Middle frontal gyrus (tissue), 1 donor: ENCODE measurements at regions not wholly inside any gene's neighbourhood (a gene's known extent, or its start where the extent isn't known, plus 50 kb on each side); places are given as distances from the start of the nearest gene placed in this dataset.
"Not testable (repeated sequence)": the region's sequence is repeated elsewhere in the genome, so short reads cannot be mapped to it uniquely, and the experiment has no call there.

Source experiments
- DNase-seq: peaks from one replicate; pipeline ENCODE4 v3.0.0-alpha.2; 2015; ENCODE audit warnings: low spot score; ENCODE audit errors: extremely low spot score

DNA sequence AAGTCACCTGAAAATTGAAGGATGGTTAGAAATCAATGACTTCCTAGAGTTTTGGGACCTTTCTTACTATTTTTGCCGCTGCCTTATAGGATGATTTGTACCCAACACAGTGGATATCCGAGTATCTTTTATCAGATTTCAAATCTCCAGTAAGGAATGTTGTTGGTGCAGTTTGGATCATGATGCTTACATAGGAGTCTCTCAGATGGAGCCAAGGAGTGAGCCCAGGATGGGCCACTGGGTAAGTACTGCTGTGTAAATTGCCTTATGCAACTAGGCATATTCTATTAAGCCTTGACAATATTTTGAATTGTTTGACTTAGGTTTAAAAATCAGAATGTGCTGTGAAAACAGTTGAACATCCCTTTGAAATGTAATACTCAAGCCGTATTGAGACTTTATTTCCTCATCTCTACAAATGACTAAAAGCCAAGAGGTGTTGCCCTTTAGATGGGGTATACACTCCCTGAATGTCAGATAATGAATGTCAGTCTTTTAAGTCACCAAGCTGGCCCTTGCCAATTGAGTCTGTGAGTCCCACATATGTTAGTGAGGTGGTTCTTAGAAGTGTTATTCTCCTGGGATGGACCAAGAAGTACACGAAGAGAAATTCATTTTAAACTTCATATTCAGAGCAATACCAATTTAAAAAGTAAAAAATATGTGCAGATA, 271.8 kb upstream of the CTNND2 start:
- DNase-seq: no peak

DNA sequence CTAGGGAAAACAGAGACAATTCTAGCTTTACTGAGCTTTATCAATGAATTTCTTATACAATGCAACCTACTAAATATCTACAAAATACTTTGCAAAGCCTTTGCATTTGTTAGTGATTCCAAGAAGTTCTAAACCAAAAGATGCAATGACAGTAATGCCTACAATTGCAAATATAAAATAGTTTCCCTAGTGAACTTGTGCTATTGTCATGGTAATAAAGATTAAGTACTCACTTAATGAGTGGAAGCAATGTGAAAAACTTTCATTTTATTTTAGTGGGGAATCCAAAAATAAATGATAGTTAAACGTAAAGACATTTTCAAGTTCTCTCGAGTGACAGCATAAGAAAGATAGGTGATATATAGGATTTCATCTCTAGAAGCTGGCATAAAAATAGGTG, 270.5 kb upstream of the CTNND2 start:
- DNase-seq: no peak

GRCh38 chr5:12169536-12169935, 265.3 kb upstream of the CTNND2 start:
- no peak for DNase-seq

DNA sequence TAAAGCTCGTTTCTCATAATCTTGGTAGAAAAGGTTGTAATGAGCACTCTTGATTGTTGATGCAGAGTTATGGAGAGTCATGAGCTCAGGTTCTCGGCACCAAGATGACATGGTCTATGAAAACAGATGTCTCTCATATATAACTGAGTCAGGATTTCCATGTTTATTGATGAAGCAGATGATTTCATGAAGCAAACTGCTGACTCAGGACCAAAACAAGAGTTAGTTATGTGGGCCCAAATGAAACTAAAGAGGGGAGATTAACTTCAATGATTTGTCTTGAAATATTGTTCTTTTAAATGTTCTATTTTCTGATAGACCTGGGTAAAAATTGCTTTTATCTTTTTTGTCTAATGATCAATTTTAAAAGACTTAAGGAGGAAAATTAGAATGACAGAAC, 258.6 kb upstream of the CTNND2 start:
- DNase-seq: no peak

DNA sequence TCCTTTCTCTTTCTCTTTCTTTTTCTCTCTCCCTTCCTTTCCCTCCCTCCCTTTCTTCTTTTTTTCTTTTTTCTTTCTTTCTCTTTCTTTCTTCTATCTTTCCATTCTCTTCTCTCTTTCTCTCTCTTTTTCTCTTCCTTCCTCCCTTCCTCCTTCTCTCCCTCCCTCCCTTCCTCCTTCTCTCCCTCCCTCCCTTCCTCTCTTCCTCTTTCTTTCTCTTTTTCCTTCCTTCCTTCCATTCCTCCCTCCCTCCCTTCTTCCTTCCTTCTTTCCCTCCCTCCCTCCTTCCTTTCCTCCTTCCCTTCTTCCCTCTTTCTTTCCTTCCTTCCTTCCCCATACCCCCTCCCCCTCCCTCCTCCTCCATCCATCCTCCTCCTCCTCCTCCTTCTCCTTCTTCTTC, 243.3 kb upstream of the CTNND2 start:
- no peak for DNase-seq

DNA sequence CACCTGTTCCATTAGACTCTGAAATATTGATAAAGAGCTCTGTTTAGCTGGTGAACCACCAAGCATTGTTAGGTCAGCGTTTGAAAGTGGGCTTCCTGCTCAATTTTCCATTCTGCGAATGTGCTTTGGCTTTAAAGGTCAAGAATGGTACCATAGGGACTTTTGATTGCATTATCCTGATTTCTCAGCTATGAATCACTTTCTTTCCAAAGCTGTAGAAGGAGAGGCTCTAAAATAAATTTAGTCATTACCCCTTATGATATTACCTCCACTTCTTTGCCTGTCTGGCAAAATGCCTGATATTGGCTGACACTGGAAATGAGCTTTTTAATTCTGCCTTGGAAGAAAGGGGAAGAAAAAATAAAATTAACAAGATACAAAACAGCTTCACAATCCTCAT, 237.2 kb upstream of the CTNND2 start:
- DNase-seq: no peak

GRCh38 chr5:12133520-12133919, 229.3 kb upstream of the CTNND2 start:
- DNase-seq: no peak

- DNase-seq: not testable (repeated sequence)
These were observed 226.8 kb upstream of the CTNND2 start for GRCh38 chr5:12131020-12131419.

- no peak for DNase-seq
These were observed 221.6 kb upstream of the CTNND2 start for GRCh38 chr5:12125895-12126294.

DNA sequence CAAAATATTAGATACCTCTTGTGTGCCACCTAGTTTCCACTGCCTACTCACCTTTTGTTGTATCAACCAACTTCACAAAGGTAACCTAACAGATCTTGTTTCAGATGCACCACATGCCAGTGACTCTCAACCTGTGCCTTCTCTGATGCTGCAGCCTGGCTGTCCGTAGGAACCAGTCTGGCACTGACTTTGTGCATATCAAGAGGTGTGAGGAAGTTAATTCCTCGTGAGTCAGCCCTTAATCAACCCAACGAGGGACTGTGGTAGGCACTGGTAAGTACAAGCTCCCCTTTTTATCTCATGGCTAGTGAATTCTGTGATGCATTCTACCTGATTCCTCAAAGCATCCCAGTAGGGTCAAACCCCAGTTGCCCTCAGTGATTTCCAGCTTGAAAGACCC, 215.4 kb upstream of the CTNND2 start:
- no peak for DNase-seq

- no peak for DNase-seq
These were observed 209.8 kb upstream of the CTNND2 start for GRCh38 chr5:12114075-12114474.

GRCh38 chr5:12113062-12113461, 208.8 kb upstream of the CTNND2 start:
- no peak for DNase-seq

GRCh38 chr5:12111261-12111660, 207.0 kb upstream of the CTNND2 start:
- no peak for DNase-seq

DNA sequence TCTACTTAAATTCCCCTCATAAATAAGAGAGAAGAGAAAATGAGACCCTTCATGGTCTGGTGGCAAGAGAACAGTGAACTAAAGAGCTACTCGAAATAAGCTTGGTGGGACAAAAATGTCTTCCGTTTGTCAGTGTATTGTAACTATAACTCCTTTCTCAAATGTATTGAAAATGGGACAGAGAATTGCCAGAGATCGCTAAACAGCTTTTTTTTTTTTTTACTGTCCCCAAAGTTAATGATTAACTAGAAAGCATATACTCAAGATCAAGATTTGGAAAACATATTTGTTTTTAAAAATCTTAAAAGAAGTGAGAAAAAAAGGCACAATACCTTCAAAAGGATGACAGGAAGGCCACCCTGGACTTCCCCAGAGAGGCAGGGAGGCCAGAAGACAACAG, 206.4 kb upstream of the CTNND2 start:
- no peak for DNase-seq

- DNase-seq: no peak
These were observed 204.9 kb upstream of the CTNND2 start for GRCh38 chr5:12109075-12109688.

DNA sequence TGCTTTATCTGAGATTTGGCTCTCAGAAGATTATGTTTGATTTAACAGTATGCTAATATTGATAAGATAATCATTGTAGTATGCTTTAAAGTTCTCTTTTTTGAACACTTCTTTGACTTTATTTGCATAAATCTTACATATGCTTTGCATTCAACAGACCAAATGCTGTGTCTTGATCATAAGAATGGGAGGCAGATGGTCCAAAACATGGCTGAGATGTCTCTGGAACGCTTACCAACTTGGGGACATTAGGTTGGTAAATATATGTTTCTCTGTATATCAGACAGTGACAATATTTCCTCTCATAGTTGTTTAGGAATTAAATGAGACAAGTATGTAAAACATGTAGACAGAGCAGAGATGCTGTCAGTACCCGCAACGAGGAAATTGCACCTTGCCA, 197.9 kb upstream of the CTNND2 start:
- DNase-seq: no peak

DNA sequence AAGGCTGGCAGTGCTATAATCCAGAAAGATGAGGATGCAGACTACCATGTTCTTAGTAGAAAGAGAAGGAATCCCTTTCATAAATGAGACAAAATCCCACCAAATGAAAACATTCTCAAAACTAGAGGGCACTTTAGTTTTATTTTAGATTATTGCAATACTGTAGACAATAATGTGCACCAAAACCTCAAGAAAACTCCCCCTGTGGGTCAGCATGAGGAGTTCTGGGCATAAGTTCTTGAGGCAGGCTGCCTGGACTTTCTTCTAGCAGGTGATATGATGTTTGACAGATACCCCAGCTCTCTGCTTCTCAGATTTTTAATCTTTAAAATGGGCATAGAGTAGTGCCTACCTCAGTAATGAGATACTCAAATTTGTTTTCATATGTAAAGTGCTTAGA, 196.3 kb upstream of the CTNND2 start:
- DNase-seq: no peak

DNA sequence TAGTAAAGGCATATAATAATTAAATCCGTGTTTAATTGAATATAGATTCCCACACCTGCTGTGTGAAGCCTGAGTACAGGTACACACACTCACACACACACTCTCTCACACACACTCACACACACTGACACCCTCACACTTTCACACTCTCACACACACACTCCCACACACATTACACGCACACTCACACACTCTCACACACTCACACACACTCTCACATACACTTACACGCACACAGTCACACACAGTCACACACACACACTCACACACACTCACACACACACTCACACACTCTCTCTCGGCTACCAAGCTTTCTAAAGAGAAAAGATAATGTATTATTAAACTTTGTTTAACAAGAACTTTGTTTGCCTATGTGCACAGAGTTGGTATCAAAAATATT, 195.1 kb upstream of the CTNND2 start:
- DNase-seq: no peak

DNA sequence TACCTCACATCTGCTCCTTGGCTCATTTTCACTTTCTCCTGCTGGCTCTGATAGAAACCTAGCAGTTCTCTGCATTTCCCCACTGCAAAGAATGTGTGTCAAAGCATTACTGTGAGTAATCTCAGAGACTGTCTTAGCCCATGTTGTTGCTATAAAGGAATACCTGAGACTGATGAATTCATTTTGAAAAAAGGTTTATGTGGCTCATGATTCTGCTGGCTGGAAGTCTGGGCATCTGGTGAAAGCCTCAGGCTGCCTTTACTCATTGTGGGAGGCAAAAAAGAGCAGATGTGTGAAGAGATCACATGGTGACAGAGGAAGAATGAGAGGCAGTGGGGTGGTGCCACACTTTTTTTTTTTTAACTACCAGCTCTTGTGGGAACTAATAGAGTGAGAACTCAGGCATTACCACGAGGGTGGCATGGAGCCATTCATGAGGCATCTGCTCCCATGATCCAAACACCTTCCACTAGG, 191.6 kb upstream of the CTNND2 start:
- peak; percentile 12 for DNase-seq

- DNase-seq: no peak
These were observed 189.3 kb upstream of the CTNND2 start for GRCh38 chr5:12093586-12093985.

- DNase-seq: no peak
These were observed 176.5 kb upstream of the CTNND2 start for GRCh38 chr5:12080761-12081160.

DNA sequence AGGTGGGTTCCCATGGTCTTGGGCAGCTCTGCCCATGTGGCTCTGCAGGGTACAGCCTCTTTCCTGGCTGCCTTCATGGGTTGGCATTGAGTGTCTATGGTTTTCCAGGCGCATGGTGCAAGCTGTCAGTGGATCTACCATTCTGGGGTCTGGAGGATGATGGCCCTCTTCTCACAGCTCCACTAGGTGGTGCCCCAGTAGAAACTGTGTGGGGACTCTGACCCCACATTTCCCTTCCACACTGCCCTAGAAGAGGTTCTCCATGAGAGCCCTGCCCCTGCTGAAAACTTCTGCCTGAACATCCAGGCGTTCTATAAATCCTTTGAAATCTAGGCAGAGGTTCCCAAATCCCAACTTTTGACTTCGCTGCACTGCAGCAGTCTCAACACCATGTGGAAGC, 174.0 kb upstream of the CTNND2 start:
- DNase-seq: not testable (repeated sequence)

- no peak for DNase-seq
These were observed 169.2 kb upstream of the CTNND2 start for GRCh38 chr5:12073426-12073825.
